NCI-H2029 treated with DMSO at 0.1 percent for 48 hours (cell line): ENCODE measurements at regions not wholly inside any gene's neighbourhood (a gene's known extent, or its start where the extent isn't known, plus 50 kb on each side); places are given as distances from the start of the nearest gene placed in this dataset.
"Not testable (repeated sequence)": the region's sequence is repeated elsewhere in the genome, so short reads cannot be mapped to it uniquely, and the experiment has no call there.

Experiments
- DNase-seq: peaks from one replicate; lab custom pipeline; 2025; lab: John Stamatoyannopoulos, UW

DNA sequence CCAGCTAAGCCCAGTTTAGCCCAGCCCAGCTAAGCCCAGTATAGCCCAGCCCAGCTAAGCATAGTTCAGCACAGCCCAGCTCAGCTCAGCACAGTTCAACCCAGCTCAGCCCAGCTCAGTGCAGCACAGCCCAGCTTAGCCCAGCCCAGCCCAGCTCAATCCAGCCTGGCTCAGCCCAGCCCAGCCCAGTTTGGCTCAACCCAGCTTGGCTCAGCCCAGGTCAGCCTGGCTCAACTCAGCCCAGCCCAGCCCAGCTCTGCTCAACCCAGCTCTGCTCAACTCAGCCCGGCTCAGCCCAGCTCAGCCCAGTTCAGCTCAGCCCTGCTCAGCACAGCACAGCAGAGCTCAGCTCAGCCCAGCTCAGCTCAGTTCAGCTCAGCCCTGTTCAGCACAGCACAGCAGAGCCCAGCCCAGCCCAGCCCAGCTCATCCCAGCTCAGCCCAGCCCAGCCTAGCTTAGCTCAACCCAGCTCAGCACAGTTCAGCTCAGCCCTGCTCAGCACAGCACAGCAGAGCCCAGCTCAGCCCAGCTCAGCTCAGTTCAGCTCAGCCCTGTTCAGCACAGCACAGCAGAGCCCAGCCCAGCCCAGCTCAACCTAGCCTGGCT lies 330.9 kb downstream of the TMEM121 start:
- DNase-seq, result no peak

DNA sequence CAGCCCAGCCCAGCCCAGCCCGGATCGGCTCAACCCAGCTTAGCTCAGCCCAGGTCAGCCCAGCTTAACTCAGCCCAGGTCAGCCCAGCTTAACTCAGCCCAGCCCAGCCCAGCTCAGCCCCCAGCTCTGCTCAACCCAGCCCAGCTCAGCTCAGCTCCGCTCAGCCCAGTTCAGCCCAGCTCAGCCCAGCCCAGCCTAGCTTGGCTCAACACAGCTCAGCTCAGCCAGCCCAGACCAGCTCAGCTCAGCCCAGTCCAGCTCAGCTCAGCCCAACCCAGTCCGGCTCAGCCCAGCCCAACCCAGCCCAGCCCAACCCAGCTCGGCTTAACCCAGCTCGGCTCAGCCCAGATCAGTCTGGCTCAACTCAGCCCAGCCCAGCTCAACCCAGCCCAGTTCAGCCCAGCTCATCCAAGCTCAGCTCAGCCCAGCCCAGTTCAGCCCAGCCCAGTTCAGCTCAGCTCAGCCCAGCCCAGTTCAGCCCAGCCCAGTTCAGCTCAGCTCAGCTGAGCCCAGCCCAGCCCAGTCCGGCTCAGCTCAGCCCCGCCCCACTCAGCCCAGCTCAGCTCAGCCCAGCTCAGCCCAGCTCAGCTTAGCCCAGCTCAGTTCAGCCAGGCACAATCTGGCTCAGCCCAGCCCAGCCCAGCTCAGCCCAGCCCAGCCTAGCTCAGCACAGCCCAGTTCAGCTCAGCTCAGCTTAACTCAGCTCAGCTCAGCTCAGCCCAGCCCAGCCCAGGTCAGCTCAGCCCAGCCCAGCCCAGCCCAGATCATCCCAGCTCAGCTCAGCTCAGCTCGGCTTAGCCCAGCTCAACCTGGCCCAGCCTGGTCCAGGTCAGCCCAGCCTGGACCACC lies 331.7 kb downstream of the TMEM121 start:
- no peak for DNase-seq

- no peak for DNase-seq
Measured at GRCh38 chr14:105858676-105859025, 332.3 kb downstream of the TMEM121 start.

- DNase-seq, result not testable (repeated sequence)
Measured at GRCh38 chr14:105859073-105859716, 332.8 kb downstream of the TMEM121 start.

DNA sequence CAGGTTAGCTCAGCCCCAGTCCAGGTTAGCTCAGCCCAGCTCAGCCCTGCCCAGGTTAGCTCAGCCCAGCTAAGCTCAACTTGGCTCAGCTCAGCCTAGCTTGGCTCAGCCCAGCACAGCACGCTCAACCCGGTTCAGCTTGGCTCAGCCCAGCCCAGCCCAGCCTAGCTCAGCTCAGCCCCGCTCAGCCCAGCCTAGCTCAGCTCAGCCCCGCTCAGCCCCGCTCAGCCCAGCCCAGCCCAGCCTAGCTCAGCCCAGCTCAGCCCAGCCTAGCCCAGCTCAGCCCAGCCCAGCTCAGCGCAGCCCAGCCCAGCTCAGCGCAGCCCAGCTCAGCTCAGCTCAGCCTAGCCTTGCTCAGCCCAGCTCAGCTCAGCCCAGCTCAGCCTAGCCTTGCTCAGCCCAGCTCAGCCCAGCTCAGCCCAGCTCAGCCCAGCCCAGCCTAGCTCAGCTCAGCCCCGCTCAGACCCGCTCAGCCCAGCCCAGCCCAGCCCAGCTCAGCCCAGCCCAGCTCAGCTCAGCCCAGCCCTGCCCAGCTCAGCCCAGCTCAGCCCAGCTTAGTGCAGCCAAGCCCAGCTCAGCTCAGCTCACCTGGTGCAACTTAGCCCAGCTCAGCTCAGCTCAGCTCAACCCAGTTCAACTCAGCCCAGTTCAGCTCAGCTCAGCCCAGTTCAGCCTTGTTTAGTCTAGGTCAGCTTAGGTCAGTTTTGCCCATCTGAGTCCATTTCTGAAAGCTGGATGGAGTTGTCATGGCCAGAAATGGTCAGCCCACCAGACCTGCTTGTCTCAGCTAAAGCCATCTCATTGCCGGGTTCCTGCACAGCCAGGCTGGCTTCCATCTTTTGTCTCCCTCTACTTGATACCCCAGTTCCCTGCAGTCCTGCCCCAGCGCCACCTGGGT lies 333.6 kb downstream of the TMEM121 start:
- no peak for DNase-seq

GRCh38 chr14:105860615-105861580 lies 334.5 kb downstream of the TMEM121 start:
- no peak for DNase-seq

DNA sequence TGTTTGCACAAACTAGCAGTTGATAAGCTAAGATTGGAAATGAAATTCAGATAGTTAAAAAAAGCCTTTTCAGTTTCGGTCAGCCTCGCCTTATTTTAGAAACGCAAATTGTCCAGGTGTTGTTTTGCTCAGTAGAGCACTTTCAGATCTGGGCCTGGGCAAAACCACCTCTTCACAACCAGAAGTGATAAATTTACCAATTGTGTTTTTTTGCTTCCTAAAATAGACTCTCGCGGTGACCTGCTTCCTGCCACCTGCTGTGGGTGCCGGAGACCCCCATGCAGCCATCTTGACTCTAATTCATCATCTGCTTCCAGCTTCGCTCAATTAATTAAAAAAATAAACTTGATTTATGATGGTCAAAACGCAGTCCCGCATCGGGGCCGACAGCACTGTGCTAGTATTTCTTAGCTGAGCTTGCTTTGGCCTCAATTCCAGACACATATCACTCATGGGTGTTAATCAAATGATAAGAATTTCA lies 335.6 kb downstream of the TMEM121 start:
- DNase-seq, result no peak

- DNase-seq, result no peak
Measured at GRCh38 chr14:105862581-105863239, 336.3 kb downstream of the TMEM121 start.

GRCh38 chr14:105863296-105864108 lies 337.1 kb downstream of the TMEM121 start:
- DNase-seq, result no peak

GRCh38 chr14:105864116-105864515 lies 337.7 kb downstream of the TMEM121 start:
- DNase-seq, result no peak

- DNase-seq, result no peak
Measured at GRCh38 chr14:105864651-105865265, 338.4 kb downstream of the TMEM121 start.

DNA sequence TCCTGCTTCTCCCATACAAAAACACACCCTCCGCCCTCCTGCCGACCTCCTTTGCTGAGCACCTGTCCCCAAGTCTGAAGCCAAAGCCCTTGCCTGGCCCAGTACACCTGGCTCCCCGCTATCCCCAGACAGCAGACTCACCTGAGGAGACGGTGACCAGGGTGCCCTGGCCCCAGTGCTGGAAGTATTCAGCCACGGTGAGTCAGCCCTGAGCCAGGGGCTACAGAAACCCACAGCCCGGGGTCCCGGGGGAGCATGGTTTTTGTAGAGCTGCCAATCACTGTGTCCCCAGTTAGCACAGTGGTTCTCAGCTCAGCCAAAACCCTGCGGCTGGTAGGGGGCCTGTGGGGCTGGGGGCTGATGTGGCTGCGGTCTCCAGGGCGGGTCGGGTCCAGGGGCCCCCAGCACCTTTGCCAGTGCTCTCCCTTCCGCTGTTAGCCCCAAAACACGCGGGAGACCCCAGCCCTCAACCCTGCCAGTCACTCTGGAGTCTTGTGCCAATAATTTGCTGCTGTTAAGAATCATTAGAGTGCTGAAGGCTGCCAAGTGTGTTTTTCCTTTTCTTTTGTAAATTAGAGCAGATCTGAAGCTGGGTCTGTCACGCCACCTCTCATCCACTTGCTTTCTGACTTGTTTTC lies 339.0 kb downstream of the TMEM121 start:
- DNase-seq, result no peak

DNA sequence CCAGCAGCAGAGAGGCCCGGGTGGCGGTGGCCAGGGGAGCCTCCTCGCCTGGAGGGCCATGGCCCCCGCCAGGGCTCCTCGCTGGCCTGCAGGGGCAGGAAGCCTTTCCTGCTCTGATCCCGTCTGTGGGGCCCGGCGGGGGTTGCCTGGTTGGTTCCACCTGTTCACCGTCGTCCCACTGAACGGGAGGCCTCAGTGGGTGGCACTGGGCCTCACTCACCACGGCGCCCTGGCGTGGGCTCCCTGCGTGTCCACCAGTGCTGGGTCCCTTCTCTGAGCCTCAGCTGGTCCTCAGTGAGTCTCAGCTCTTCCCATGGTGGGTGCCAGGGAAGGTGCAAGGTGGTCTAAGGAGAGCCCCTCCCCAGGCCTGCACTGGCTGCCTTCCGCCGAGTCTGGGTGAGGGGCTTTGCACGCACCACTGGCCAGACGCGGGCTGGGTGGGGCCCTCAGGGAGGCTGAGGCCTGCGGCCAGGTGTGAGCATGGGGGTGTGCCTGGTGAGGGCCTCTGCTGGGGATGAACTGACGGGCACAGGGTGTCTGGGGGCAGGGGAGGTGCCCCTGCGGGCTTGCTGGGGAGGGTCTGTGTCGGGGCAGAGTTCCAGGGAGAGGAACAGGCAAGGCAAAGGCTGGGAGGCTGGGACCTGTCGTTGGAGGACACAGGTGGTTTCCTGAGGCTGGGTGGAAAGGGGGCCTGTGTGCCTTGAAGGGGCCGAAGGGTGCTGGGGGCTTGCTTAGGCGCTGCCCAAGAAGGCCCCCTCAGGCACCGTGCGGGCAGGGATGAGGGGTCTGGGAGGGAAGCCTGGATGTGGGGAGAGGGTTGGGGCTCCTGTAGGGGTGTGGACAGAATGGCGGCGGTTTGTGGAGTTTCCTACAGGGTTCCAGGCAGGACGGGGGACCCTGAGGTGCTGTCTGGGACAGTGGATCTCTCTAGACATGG lies 339.8 kb downstream of the TMEM121 start:
- DNase-seq, result no peak

- no peak for DNase-seq
Measured at GRCh38 chr14:105866841-105867321, 340.5 kb downstream of the TMEM121 start.

GRCh38 chr14:105867961-105868599 lies 341.7 kb downstream of the TMEM121 start:
- DNase-seq, result no peak

DNA sequence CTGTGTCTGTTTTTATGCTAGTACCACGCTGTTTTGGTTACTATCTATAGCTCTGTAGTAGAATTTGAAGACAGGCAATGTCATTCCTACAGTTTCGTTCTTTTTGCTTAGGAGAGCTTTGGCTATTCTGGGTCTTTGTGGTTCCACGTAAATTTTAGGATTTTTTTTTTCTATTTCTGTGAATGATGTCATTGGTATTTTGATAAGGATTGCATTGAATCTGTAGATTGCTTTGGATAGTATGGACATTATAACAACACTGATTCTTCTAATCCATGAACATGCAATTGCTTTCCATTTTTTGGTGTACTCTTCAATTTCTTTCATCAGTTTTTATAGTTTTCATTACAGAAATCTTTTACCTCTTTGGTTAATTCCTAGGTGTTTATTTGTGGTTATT lies 345.2 kb downstream of the TMEM121 start:
- no peak for DNase-seq
